Activated CD8-positive, alpha-beta T cell treated with anti-CD3 and anti-CD28 coated beads, Interleukin-2, amount 10 ng/mL, durations not matched to agents 7 days and 5 days (primary cell): ENCODE measurements at regions not wholly inside any gene's neighbourhood (a gene's known extent, or its start where the extent isn't known, plus 50 kb on each side); places are given as distances from the start of the nearest gene placed in this dataset.

Experiments used
- ATAC-seq: fragments of 150-1000 bp; cut with Tn5 transposase; one replicate; pipeline ENCODE4 v1.10.0; 2021; ENCODE audit warnings: moderate library complexity
- CTCF ChIA-PET: fragments of 350-600 bp; sonication (Branson Sonifier 250); formaldehyde crosslinking; loops from one replicate; lab custom pipeline; 2021; ENCODE audit warnings: antibody characterized with exemption; lab: Charles Lee
- POLR2A ChIA-PET: fragments of 350-600 bp; sonication (Branson Sonifier 250); formaldehyde crosslinking; loops from one replicate; lab custom pipeline; 2021; ENCODE audit warnings: antibody characterized with exemption; lab: Charles Lee
- DNase-seq: peaks from one replicate; pipeline ENCODE4 v3.0.0-alpha.2; 2020
- H3K27ac Mint-ChIP-seq: one replicate; pipeline ENCODE4 v1.8.0; 2021; ENCODE audit warnings: mild to moderate bottlenecking, mixed read lengths
- H3K27me3 Mint-ChIP-seq: one replicate; pipeline ENCODE4 v1.8.0; 2021; ENCODE audit warnings: low read depth, mixed read lengths
- H3K36me3 Mint-ChIP-seq: one replicate; pipeline ENCODE4 v1.8.0; 2021; ENCODE audit warnings: low read depth, mixed read lengths
- H3K4me1 Mint-ChIP-seq: one replicate; pipeline ENCODE4 v1.8.0; 2021; ENCODE audit warnings: low read depth, mixed read lengths
- H3K4me3 Mint-ChIP-seq: one replicate; pipeline ENCODE4 v1.8.0; 2021; ENCODE audit warnings: mild to moderate bottlenecking, mixed read lengths
- H3K9me3 Mint-ChIP-seq: one replicate; pipeline ENCODE4 v1.8.0; 2022; ENCODE audit warnings: mixed read lengths; ENCODE audit not compliant: insufficient read depth

GRCh38 chr20:20835897-20836296 lies 123.5 kb upstream of the RALGAPA2 start:
- ATAC-seq (no peak), DNase-seq (no peak)
- Mint-ChIP-seq H3K36me3 (no peaks in the 10 kb centered on the region), H3K27ac (no peak overlapping the region), H3K4me1 (no peaks in the 10 kb centered on the region), H3K4me3 (no peak overlapping the region), H3K27me3 (no peaks in the 10 kb centered on the region), H3K9me3 (no peaks in the 10 kb centered on the region)
- ChIA-PET POLR2A (no interaction called here), CTCF (interaction anchor here (0.8 to 4.1 kb wide), 7 partner anchors 11 to 667 kb away, joined by 3 to 20 read pairs (median 5); no protein-coding TSS in a partner anchor)

DNA sequence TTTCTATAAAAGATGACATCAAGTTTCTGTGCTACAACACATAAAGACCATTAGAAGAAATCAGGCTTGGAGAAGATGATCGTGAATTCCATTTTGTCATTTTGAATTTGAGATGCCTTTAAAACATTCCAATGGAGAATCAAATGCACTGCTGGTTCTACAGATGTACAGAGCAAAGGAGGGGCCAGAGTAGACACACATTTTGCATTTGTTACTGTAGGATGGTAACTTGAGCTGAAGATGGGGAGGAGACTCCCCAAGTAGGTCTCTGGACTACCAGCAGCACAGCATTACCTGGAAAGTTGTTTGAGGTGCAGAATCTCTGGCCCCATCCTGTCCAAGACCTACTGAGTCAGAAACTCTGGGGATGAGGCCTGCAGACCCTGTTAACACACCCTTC lies 121.6 kb upstream of the RALGAPA2 start:
- ChIA-PET POLR2A (no interaction called here), CTCF (interaction anchor here (3.2 kb wide), 1 partner anchor 10 kb away, joined by 11 read pairs; no protein-coding TSS in a partner anchor)
- H3K27ac Mint-ChIP-seq: no peak overlapping the region
- no peaks in the 10 kb centered on the region for H3K9me3 Mint-ChIP-seq
- H3K36me3 Mint-ChIP-seq: no peaks in the 10 kb centered on the region
- no peaks in the 10 kb centered on the region for H3K27me3 Mint-ChIP-seq
- H3K4me3 Mint-ChIP-seq: no peak overlapping the region
- H3K4me1 Mint-ChIP-seq: no peaks in the 10 kb centered on the region
- DNase-seq (no peak), ATAC-seq (no peak)

GRCh38 chr20:20832715-20833114 lies 120.3 kb upstream of the RALGAPA2 start:
- Mint-ChIP-seq H3K36me3 (no peaks in the 10 kb centered on the region), H3K27ac (no peak overlapping the region), H3K4me1 (no peaks in the 10 kb centered on the region), H3K4me3 (no peak overlapping the region), H3K9me3 (no peaks in the 10 kb centered on the region), H3K27me3 (no peaks in the 10 kb centered on the region)
- CTCF ChIA-PET: interaction anchor here (0.7 kb wide), 1 partner anchor 28 kb away, joined by 3 read pairs; no protein-coding TSS in a partner anchor
- no peak for ATAC-seq
- POLR2A ChIA-PET: no interaction called here
- no peak for DNase-seq

DNA sequence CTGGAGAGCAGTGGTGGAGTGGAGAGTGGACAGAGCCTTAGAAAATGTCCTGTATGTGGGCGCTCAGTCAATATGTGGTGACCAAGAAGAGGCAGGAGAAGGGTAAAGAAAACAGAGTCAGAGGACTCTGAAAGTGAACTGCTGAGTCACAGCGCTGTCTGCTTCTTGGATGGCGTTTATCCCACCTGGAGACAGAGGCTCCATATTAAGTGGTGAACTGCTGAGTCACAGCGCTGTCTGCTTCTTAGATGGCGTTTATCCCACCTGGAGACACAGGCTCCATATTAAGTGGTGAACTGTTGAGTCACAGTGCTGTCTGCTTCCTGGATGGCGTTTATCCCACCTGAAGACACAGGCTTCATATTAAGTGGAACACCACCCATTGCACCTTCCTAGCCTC lies 119.3 kb upstream of the RALGAPA2 start:
- H3K4me1 Mint-ChIP-seq: no peaks in the 10 kb centered on the region
- POLR2A ChIA-PET: no interaction called here
- no peaks in the 10 kb centered on the region for H3K27me3 Mint-ChIP-seq
- no peak overlapping the region for H3K4me3 Mint-ChIP-seq
- H3K27ac Mint-ChIP-seq: no peak overlapping the region
- no peaks in the 10 kb centered on the region for H3K9me3 Mint-ChIP-seq
- ATAC-seq: no peak
- DNase-seq: no peak
- no peaks in the 10 kb centered on the region for H3K36me3 Mint-ChIP-seq
- CTCF ChIA-PET: no interaction called here

GRCh38 chr20:20829681-20830080 lies 117.2 kb upstream of the RALGAPA2 start:
- no peaks in the 10 kb centered on the region for H3K36me3 Mint-ChIP-seq
- H3K4me1 Mint-ChIP-seq: no peaks in the 10 kb centered on the region
- no peak overlapping the region for H3K27ac Mint-ChIP-seq
- ATAC-seq (no peak), DNase-seq (no peak)
- H3K4me3 Mint-ChIP-seq: no peak overlapping the region
- ChIA-PET CTCF (interaction anchor here (1.0 kb wide), 1 partner anchor 11 kb away, joined by 3 read pairs; no protein-coding TSS in a partner anchor), POLR2A (no interaction called here)
- no peaks in the 10 kb centered on the region for H3K9me3 Mint-ChIP-seq
- H3K27me3 Mint-ChIP-seq: no peaks in the 10 kb centered on the region

GRCh38 chr20:20827992-20828597 lies 115.7 kb upstream of the RALGAPA2 start:
- POLR2A ChIA-PET: no interaction called here
- Mint-ChIP-seq H3K9me3 (no peaks in the 10 kb centered on the region), H3K36me3 (no peaks in the 10 kb centered on the region), H3K4me3 (no peak overlapping the region), H3K4me1 (no peaks in the 10 kb centered on the region), H3K27ac (no peak overlapping the region), H3K27me3 (peaks cover 4% of the 10 kb centered on the region)
- ATAC-seq (no peak), DNase-seq (no peak)
- CTCF ChIA-PET: no interaction called here

DNA sequence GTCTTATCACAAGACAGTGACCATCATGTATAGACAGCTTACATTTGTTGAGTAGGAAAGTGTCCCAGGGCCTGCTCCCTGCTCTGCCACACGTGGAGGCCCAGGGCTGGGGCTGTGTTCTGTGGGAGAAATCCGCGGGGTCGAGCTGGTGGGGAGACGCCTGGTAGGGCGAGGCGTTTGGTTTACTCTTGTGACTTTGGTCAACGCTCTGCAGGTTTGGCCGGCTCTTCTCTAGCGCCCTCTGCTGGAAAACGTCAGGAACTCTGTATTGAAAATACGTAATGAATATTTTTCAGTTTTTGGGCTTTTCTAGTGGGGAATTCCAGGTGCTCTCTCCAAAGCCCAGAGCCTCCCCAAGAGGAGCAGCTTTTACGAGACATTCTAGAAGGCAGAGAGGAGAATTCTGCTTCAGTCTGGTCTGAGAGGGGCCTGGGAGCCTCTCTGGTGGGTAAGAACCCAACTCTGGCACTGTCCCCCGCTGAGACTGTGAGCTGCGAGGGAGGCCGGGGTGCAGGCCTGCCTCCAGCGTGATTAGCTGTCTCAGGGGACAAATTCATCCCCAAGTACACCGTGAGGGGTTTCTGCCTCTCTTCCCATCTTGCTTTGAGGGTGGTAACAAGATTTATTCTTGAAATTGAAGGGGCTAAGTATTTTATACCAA lies 112.6 kb upstream of the RALGAPA2 start:
- Mint-ChIP-seq H3K36me3 (no peaks in the 10 kb centered on the region), H3K27ac (no peak overlapping the region), H3K4me3 (no peak overlapping the region), H3K27me3 (peaks cover 11% of the 10 kb centered on the region), H3K9me3 (no peaks in the 10 kb centered on the region), H3K4me1 (no peaks in the 10 kb centered on the region)
- ATAC-seq (peak; percentile 72), DNase-seq (peak; percentile 70)
- CTCF ChIA-PET: interaction anchor here (0.7 to 5.9 kb wide), 20 partner anchors 10 to 232 kb away, joined by 3 to 20 read pairs (median 4); no protein-coding TSS in a partner anchor
- POLR2A ChIA-PET: no interaction called here

DNA sequence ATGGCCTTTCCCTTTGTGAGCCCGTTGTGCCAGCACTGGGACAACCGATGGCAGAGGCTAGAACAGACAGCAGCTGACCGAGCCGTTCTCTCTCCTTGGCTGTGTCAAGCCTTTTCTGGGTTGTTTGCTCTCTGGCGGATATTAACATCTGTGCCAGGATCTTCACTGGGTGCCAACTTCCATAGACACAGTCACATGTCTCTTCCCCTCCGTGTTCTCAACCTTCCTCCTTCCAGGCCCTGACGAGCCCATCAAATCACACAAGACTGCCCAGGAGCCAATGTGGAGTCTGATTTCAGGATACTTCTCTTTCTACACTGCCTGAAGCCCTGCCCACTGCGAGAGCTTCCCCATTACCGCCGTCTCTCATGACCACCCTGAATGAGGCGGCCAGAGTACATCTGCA lies 111.0 kb upstream of the RALGAPA2 start:
- Mint-ChIP-seq H3K4me1 (no peaks in the 10 kb centered on the region), H3K27ac (no peak overlapping the region), H3K36me3 (no peaks in the 10 kb centered on the region), H3K27me3 (peaks cover 11% of the 10 kb centered on the region), H3K9me3 (no peaks in the 10 kb centered on the region), H3K4me3 (no peak overlapping the region)
- ATAC-seq (no peak), DNase-seq (no peak)
- ChIA-PET CTCF (interaction anchor here (0.9 to 5.9 kb wide), 8 partner anchors 11 to 168 kb away, joined by 3 to 20 read pairs (median 4); no protein-coding TSS in a partner anchor), POLR2A (no interaction called here)

GRCh38 chr20:20821484-20822260 lies 109.2 kb upstream of the RALGAPA2 start:
- H3K36me3 Mint-ChIP-seq: no peaks in the 10 kb centered on the region
- no peaks in the 10 kb centered on the region for H3K9me3 Mint-ChIP-seq
- CTCF ChIA-PET: interaction anchor here (0.8 to 5.9 kb wide), 2 partner anchors 9 to 38 kb away, joined by 3 to 20 read pairs; no protein-coding TSS in a partner anchor
- no peak overlapping the region for H3K4me3 Mint-ChIP-seq
- POLR2A ChIA-PET: no interaction called here
- no peaks in the 10 kb centered on the region for H3K4me1 Mint-ChIP-seq
- DNase-seq (no peak), ATAC-seq (no peak)
- H3K27ac Mint-ChIP-seq: no peak overlapping the region
- H3K27me3 Mint-ChIP-seq: peaks cover 13% of the 10 kb centered on the region

- H3K27ac Mint-ChIP-seq: no peak overlapping the region
- ATAC-seq: no peak
- no peaks in the 10 kb centered on the region for H3K4me1 Mint-ChIP-seq
- ChIA-PET CTCF (no interaction called here), POLR2A (interaction anchor here (0.6 kb wide), 1 partner anchor 419 kb away, joined by 3 read pairs; no protein-coding TSS in a partner anchor)
- no peaks in the 10 kb centered on the region for H3K9me3 Mint-ChIP-seq
- H3K27me3 Mint-ChIP-seq: peaks cover 13% of the 10 kb centered on the region
- H3K36me3 Mint-ChIP-seq: no peaks in the 10 kb centered on the region
- DNase-seq: no peak
- no peak overlapping the region for H3K4me3 Mint-ChIP-seq
These were observed 108.5 kb upstream of the RALGAPA2 start for GRCh38 chr20:20820785-20821483.

- Mint-ChIP-seq H3K4me3 (no peak overlapping the region), H3K4me1 (no peaks in the 10 kb centered on the region), H3K9me3 (no peaks in the 10 kb centered on the region), H3K36me3 (no peaks in the 10 kb centered on the region), H3K27ac (no peak overlapping the region), H3K27me3 (peaks cover 13% of the 10 kb centered on the region)
- no peak for DNase-seq
- ChIA-PET CTCF (no interaction called here), POLR2A (no interaction called here)
- no peak for ATAC-seq
These were observed 107.7 kb upstream of the RALGAPA2 start for GRCh38 chr20:20820104-20820503.
